ENCODE measurements at regions not wholly inside any gene's neighbourhood (a gene's known extent, or its start where the extent isn't known, plus 50 kb on each side); places are given as distances from the start of the nearest gene placed in this dataset.
"Not testable (repeated sequence)": the region's sequence is repeated elsewhere in the genome, so short reads cannot be mapped to it uniquely, and the experiment has no call there.

- DNase-seq = not testable (repeated sequence)
Measured at GRCh38 chr6:82517896-82518295, 154.3 kb downstream of the TPBG start.

GRCh38 chr6:82521369-82521768 lies 157.8 kb downstream of the TPBG start:
- DNase-seq = no peak

GRCh38 chr6:82521861-82522260 lies 158.2 kb downstream of the TPBG start:
- DNase-seq = no peak

GRCh38 chr6:82524031-82524430 lies 160.4 kb downstream of the TPBG start:
- DNase-seq = no peak

- DNase-seq = peak; percentile 89
Measured at GRCh38 chr6:82525775-82526495, 162.3 kb downstream of the TPBG start.

- not testable (repeated sequence) for DNase-seq
Measured at GRCh38 chr6:82529960-82530460, 166.4 kb downstream of the TPBG start.

- no peak for DNase-seq
Measured at GRCh38 chr6:82534876-82535275, 171.3 kb downstream of the TPBG start.

- not testable (repeated sequence) for DNase-seq
Measured at GRCh38 chr6:82549480-82549879, 185.9 kb downstream of the TPBG start.

- DNase-seq = not testable (repeated sequence)
Measured at GRCh38 chr6:82551311-82551710, 187.7 kb downstream of the TPBG start.

- DNase-seq = no peak
Measured at GRCh38 chr6:82551831-82552230, 188.2 kb downstream of the TPBG start.

GRCh38 chr6:82553863-82554531 lies 190.4 kb downstream of the TPBG start:
- no peak for DNase-seq

- no peak for DNase-seq
Measured at GRCh38 chr6:82554666-82555065, 191.0 kb downstream of the TPBG start.

- DNase-seq = no peak
Measured at GRCh38 chr6:82555801-82556200, 192.2 kb downstream of the TPBG start.

- DNase-seq = not testable (repeated sequence)
Measured at GRCh38 chr6:82558531-82558930, 194.9 kb downstream of the TPBG start.

- no peak for DNase-seq
Measured at GRCh38 chr6:82567621-82568020, 204.0 kb downstream of the TPBG start.

GRCh38 chr6:82568290-82568993 lies 204.8 kb downstream of the TPBG start:
- peak; percentile 49 for DNase-seq

GRCh38 chr6:82569022-82569421 lies 205.4 kb downstream of the TPBG start:
- DNase-seq = peak; percentile 22

GRCh38 chr6:82570083-82570482 lies 206.5 kb downstream of the TPBG start:
- peak; percentile 63 for DNase-seq

- DNase-seq = no peak
Measured at GRCh38 chr6:82571455-82571854, 207.8 kb downstream of the TPBG start.

GRCh38 chr6:82573254-82573972 lies 209.8 kb downstream of the TPBG start:
- no peak for DNase-seq

- no peak for DNase-seq
Measured at GRCh38 chr6:82576284-82576683, 212.7 kb downstream of the TPBG start.

GRCh38 chr6:82584194-82584695 lies 220.6 kb downstream of the TPBG start:
- DNase-seq = no peak

GRCh38 chr6:82584856-82585255 lies 221.2 kb downstream of the TPBG start:
- no peak for DNase-seq
